HL-60 (cell line): ENCODE measurements at regions not wholly inside any gene's neighbourhood (a gene's known extent, or its start where the extent isn't known, plus 50 kb on each side); places are given as distances from the start of the nearest gene placed in this dataset.

Experiments used
- DNase-seq, 2 experiments: peaks; one replicate each; pipeline ENCODE4 v3.0.0-alpha.2; 2010 to 2020; ENCODE audit warnings: low read depth in 1 of 2, low spot score in 1 of 2
- H3K27ac ChIP-seq: fragments of 250-450 bp; sonication (Bioruptor Pico); replicated peaks from 2 replicates; pipeline ENCODE4 v1.5.1; 2020; ENCODE audit warnings: mild to moderate bottlenecking, moderate library complexity
- H3K27me3 ChIP-seq: fragments of 250-450 bp; sonication (Bioruptor Pico); 2 replicates; pipeline ENCODE4 v1.5.1; 2021; ENCODE audit warnings: mild to moderate bottlenecking, moderate library complexity; ENCODE audit not compliant: insufficient read depth, poor library complexity, severe bottlenecking
- H3K4me3 ChIP-seq: replicated peaks from 2 replicates; pipeline ENCODE4 v1.5.1; 2011; ENCODE audit warnings: mild to moderate bottlenecking, control low read depth, low read length; ENCODE audit not compliant: insufficient read depth
- GABPA ChIP-seq: IDR thresholded peaks from 2 replicates; pipeline ENCODE4 v1.6.1; 2012; ENCODE audit warnings: low read depth
- POLR2AphosphoS5 ChIP-seq: IDR thresholded peaks from 2 replicates; pipeline ENCODE4 v1.6.1; 2012; ENCODE audit warnings: low read depth
- SPI1 ChIP-seq: IDR thresholded peaks from 2 replicates; pipeline ENCODE4 v1.6.1; 2012; ENCODE audit warnings: low read depth, mild to moderate bottlenecking, borderline replicate concordance
- TF ChIP-seq, protein P1 (sequence below): IDR thresholded peaks from one replicate; pipeline ENCODE4 v1.5.1; 2011; ENCODE audit warnings: low read length, control low read depth, inconsistent platforms; ENCODE audit not compliant: insufficient read depth
- TF ChIP-seq, protein P2 (sequence below): IDR thresholded peaks from 2 replicates; pipeline ENCODE4 v1.6.1; 2012; ENCODE audit warnings: low read depth; ENCODE audit not compliant: insufficient replicate concordance

DNA sequence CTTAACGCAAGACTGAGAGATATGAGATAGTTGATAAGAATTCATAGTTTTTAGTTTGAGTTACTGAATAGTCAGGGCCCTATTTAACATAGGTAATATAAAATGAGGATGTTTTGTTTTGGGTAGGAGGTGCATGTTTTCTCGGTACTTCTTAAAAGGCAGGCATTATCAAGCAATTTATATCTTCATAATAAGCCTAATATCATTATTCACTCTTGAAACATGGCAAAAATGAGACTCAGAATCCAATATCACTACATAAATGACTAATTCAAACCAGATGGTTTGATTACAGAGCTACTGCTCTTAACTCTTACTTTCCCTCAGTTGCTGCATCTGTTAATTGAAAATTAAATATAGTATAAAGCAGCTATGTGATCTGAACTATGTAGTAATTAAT lies 2038.7 kb downstream of the EFNA5 start:
- Histone ChIP-seq H3K27me3 (no peaks in the 10 kb centered on the region), H3K27ac (no peak overlapping the region), H3K4me3 (no peak overlapping the region)
- TF ChIP-seq GABPA: no peak
- TF ChIP-seq POLR2AphosphoS5: no peak
- TF ChIP-seq, protein P1, sequence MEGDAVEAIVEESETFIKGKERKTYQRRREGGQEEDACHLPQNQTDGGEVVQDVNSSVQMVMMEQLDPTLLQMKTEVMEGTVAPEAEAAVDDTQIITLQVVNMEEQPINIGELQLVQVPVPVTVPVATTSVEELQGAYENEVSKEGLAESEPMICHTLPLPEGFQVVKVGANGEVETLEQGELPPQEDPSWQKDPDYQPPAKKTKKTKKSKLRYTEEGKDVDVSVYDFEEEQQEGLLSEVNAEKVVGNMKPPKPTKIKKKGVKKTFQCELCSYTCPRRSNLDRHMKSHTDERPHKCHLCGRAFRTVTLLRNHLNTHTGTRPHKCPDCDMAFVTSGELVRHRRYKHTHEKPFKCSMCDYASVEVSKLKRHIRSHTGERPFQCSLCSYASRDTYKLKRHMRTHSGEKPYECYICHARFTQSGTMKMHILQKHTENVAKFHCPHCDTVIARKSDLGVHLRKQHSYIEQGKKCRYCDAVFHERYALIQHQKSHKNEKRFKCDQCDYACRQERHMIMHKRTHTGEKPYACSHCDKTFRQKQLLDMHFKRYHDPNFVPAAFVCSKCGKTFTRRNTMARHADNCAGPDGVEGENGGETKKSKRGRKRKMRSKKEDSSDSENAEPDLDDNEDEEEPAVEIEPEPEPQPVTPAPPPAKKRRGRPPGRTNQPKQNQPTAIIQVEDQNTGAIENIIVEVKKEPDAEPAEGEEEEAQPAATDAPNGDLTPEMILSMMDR: no peak
- TF ChIP-seq, protein P2, sequence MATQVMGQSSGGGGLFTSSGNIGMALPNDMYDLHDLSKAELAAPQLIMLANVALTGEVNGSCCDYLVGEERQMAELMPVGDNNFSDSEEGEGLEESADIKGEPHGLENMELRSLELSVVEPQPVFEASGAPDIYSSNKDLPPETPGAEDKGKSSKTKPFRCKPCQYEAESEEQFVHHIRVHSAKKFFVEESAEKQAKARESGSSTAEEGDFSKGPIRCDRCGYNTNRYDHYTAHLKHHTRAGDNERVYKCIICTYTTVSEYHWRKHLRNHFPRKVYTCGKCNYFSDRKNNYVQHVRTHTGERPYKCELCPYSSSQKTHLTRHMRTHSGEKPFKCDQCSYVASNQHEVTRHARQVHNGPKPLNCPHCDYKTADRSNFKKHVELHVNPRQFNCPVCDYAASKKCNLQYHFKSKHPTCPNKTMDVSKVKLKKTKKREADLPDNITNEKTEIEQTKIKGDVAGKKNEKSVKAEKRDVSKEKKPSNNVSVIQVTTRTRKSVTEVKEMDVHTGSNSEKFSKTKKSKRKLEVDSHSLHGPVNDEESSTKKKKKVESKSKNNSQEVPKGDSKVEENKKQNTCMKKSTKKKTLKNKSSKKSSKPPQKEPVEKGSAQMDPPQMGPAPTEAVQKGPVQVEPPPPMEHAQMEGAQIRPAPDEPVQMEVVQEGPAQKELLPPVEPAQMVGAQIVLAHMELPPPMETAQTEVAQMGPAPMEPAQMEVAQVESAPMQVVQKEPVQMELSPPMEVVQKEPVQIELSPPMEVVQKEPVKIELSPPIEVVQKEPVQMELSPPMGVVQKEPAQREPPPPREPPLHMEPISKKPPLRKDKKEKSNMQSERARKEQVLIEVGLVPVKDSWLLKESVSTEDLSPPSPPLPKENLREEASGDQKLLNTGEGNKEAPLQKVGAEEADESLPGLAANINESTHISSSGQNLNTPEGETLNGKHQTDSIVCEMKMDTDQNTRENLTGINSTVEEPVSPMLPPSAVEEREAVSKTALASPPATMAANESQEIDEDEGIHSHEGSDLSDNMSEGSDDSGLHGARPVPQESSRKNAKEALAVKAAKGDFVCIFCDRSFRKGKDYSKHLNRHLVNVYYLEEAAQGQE: no peak
- TF ChIP-seq SPI1: no peak
- DNase-seq: no peak

DNA sequence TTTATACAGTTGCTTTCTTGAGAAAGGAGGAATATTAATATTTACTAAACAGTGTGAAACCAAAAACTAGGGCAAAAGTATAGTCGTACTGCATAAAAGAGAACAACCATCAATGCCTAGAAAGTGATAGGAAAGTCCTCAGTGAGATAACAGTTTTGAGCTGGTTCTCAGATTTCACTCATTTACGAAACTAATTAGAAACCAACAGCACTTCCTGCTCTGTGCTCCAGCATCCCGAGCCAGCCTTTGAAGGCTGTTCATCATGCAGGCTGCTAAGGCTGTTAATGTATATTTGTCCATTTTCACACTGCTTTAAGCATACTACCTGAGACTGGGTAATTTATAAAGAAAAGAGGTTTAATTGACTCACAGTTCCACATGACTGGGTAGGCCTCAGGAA lies 2039.9 kb downstream of the EFNA5 start:
- H3K4me3 ChIP-seq: no peak overlapping the region
- no peaks in the 10 kb centered on the region for H3K27me3 ChIP-seq
- TF ChIP-seq GABPA: no peak
- TF ChIP-seq, protein P2: no peak
- TF ChIP-seq SPI1: no peak
- TF ChIP-seq, protein P1: no peak
- TF ChIP-seq POLR2AphosphoS5: no peak
- DNase-seq: no peak
- no peak overlapping the region for H3K27ac ChIP-seq

DNA sequence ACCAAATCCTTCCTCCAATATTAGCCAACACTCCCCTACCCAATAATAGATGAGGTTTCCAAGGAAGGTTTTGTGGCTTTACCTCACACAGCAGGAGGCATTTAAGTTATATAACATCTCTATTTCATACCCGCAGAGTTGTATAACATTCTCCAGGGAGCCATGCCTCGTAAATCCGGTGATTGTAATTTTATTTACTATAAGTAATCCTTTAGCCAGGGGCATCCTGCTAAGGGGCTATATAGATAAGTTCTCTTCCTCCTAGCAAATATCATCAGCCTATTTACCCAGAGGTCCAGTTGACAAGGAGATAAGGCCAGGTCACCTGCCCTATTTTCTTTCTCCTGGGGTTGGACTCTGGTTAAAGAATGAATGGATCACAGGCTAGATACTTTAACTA lies 2051.0 kb downstream of the EFNA5 start:
- no peak overlapping the region for H3K27ac ChIP-seq
- TF ChIP-seq SPI1 (no peak), POLR2AphosphoS5 (no peak), GABPA (no peak)
- TF ChIP-seq, protein P1: no peak
- TF ChIP-seq, protein P2: no peak
- no peaks in the 10 kb centered on the region for H3K27me3 ChIP-seq
- no peak overlapping the region for H3K4me3 ChIP-seq
- DNase-seq: no peak
